IMR-90 (cell line): ENCODE measurements at regions not wholly inside any gene's neighbourhood (a gene's known extent, or its start where the extent isn't known, plus 50 kb on each side); places are given as distances from the start of the nearest gene placed in this dataset.

Source experiments
- ATAC-seq: fragments of 200-7000 bp; cut with Tn5 transposase; 2 replicates; pipeline ENCODE4 v1.9.1; 2020; ENCODE audit warnings: low read depth, mild to moderate bottlenecking, moderate library complexity
- BruUV-seq: library from RNA; stranded (reverse); fragments of 400-500 nt; replicated peaks from 2 replicates; lab custom pipeline; 2021; lab: Mats Ljungman, UMichigan
- CTCF ChIA-PET: fragments of 300-600 bp; formaldehyde crosslinking; extraction: SDS; loops from one replicate; lab custom pipeline; 2021; ENCODE audit warnings: antibody characterized with exemption; lab: Yijun Ruan, JAX
- POLR2A ChIA-PET: fragments of 300-600 bp; sonication (Branson Sonifier 250); formaldehyde crosslinking; loops from one replicate; lab custom pipeline; 2022; ENCODE audit warnings: antibody characterized with exemption; ENCODE audit not compliant: unreplicated experiment; lab: Charles Lee
- DNase-seq: peaks from one replicate; pipeline ENCODE4 v3.0.0; 2013
- H2AFZ ChIP-seq: replicated peaks from 2 replicates; pipeline ENCODE3; 2013; ENCODE audit warnings: low read length, mild to moderate bottlenecking; ENCODE audit not compliant: poor library complexity
- H2AK5ac ChIP-seq: 2 replicates; pipeline ENCODE4 v1.6.1; 2013; ENCODE audit warnings: low read depth, low read length, inconsistent platforms
- H2AK9ac ChIP-seq: replicated peaks from 2 replicates; pipeline ENCODE3; 2013; ENCODE audit warnings: mild to moderate bottlenecking, low read depth, low read length, moderate library complexity; ENCODE audit not compliant: poor library complexity
- H2BK120ac ChIP-seq: 2 replicates; pipeline ENCODE4 v1.6.1; 2013; ENCODE audit warnings: low read depth, low read length, inconsistent platforms
- H2BK15ac ChIP-seq: 3 replicates; pipeline ENCODE4 v1.6.1; 2013; ENCODE audit warnings: low read depth, low read length, inconsistent platforms
- H2BK20ac ChIP-seq: 2 replicates; pipeline ENCODE4 v1.6.1; 2013; ENCODE audit warnings: low read depth, mild to moderate bottlenecking, inconsistent platforms, low read length, moderate library complexity
- H2BK5ac ChIP-seq: 2 replicates; pipeline ENCODE4 v1.6.1; 2013; ENCODE audit warnings: mild to moderate bottlenecking, low read depth, low read length, inconsistent platforms; ENCODE audit not compliant: poor library complexity, severe bottlenecking
- H3K14ac ChIP-seq: replicated peaks from 2 replicates; pipeline ENCODE4 v1.6.1; 2013; ENCODE audit warnings: low read depth, low read length, inconsistent platforms
- H3K18ac ChIP-seq: 2 replicates; pipeline ENCODE4 v1.6.1; 2013; ENCODE audit warnings: low read depth, low read length, control low read depth
- H3K23ac ChIP-seq: 2 replicates; pipeline ENCODE4 v1.6.1; 2013; ENCODE audit warnings: low read depth, low read length, inconsistent platforms
- H3K27ac ChIP-seq: 2 replicates; pipeline ENCODE4 v1.5.1; 2013; ENCODE audit warnings: mild to moderate bottlenecking, control low read depth, low read length; ENCODE audit not compliant: insufficient read depth
- H3K27me3 ChIP-seq: 2 replicates; pipeline ENCODE4 v1.6.1; 2013; ENCODE audit warnings: low read length; ENCODE audit not compliant: control insufficient read depth, insufficient read depth
- H3K36me3 ChIP-seq: 2 replicates; pipeline ENCODE4 v1.6.1; 2013; ENCODE audit warnings: low read length, mixed read lengths; ENCODE audit not compliant: control insufficient read depth, insufficient read depth
- H3K4ac ChIP-seq: 2 replicates; pipeline ENCODE4 v1.6.1; 2013; ENCODE audit warnings: low read depth, low read length, inconsistent platforms
- H3K4me1 ChIP-seq: 2 replicates; pipeline ENCODE4 v1.6.1; 2013; ENCODE audit warnings: low read length, mixed read lengths; ENCODE audit not compliant: control insufficient read depth, insufficient read depth
- H3K4me2 ChIP-seq: 2 replicates; pipeline ENCODE4 v1.6.1; 2013; ENCODE audit warnings: low read depth, mild to moderate bottlenecking, control low read depth, low read length, moderate library complexity
- H3K4me3 ChIP-seq: 2 replicates; pipeline ENCODE4 v1.5.1; 2013; ENCODE audit warnings: low read depth, mild to moderate bottlenecking, control low read depth, low read length, moderate library complexity; ENCODE audit not compliant: insufficient read depth
- H3K56ac ChIP-seq: 2 replicates; pipeline ENCODE4 v1.6.1; 2013; ENCODE audit warnings: low read length, inconsistent platforms; ENCODE audit not compliant: insufficient read depth; ENCODE audit errors: extremely low read depth
- H3K79me1 ChIP-seq, 2 experiments: 2 replicates each; pipeline ENCODE4 v1.6.1; 2013; ENCODE audit warnings: low read length in 2 of 2, inconsistent platforms in 1 of 2, low read depth in 1 of 2
- H3K9ac ChIP-seq: 2 replicates; pipeline ENCODE4 v1.6.1; 2013; ENCODE audit warnings: low read depth, low read length, control low read depth
- H3K9me1 ChIP-seq: 2 replicates; pipeline ENCODE4 v1.6.1; 2013; ENCODE audit warnings: low read length, inconsistent platforms; ENCODE audit not compliant: insufficient read depth
- H3K9me3 ChIP-seq: 2 replicates; pipeline ENCODE4 v1.6.1; 2013; ENCODE audit warnings: low read length; ENCODE audit not compliant: control insufficient read depth, insufficient read depth
- H4K20me1 ChIP-seq: 2 replicates; pipeline ENCODE4 v1.6.1; 2013; ENCODE audit warnings: low read length, inconsistent platforms; ENCODE audit not compliant: insufficient read depth
- H4K5ac ChIP-seq: 2 replicates; pipeline ENCODE4 v1.6.1; 2013; ENCODE audit warnings: mild to moderate bottlenecking, low read depth, low read length, control low read depth
- H4K8ac ChIP-seq, 2 experiments: 2 replicates each; pipeline ENCODE4 v1.6.1; 2013; ENCODE audit warnings: low read depth in 2 of 2, low read length in 2 of 2, control low read depth in 1 of 2, inconsistent platforms in 1 of 2
- H4K91ac ChIP-seq: 2 replicates; pipeline ENCODE4 v1.6.1; 2013; ENCODE audit warnings: low read depth, low read length, inconsistent platforms; ENCODE audit not compliant: insufficient read depth
- BHLHE40 ChIP-seq: fragments of 150-350 bp; IDR thresholded peaks from 2 replicates; pipeline ENCODE4 v1.6.1; 2016; ENCODE audit warnings: mild to moderate bottlenecking, low read depth, low read length
- CEBPB ChIP-seq: IDR thresholded peaks from 2 replicates; pipeline ENCODE4 v1.6.1; 2012; ENCODE audit warnings: low read depth, low read length, improper control_type of control experiment
- CHD1 ChIP-seq: IDR thresholded peaks from 2 replicates; pipeline ENCODE4 v1.6.1; 2012; ENCODE audit warnings: low read depth, low read length, improper control_type of control experiment
- ELK1 ChIP-seq: fragments of 150-350 bp; IDR thresholded peaks from 2 replicates; pipeline ENCODE4 v1.6.1; 2016; ENCODE audit warnings: low read depth, mild to moderate bottlenecking, low read length, moderate library complexity, borderline replicate concordance
- FOS ChIP-seq: fragments of 150-350 bp; IDR thresholded peaks from 2 replicates; pipeline ENCODE4 v1.6.1; 2016; ENCODE audit warnings: low read depth, low read length
- MAFK ChIP-seq: IDR thresholded peaks from 2 replicates; pipeline ENCODE4 v1.6.1; 2012; ENCODE audit warnings: low read depth, low read length, improper control_type of control experiment
- MAZ ChIP-seq: IDR thresholded peaks from 2 replicates; pipeline ENCODE4 v1.6.1; 2012; ENCODE audit warnings: low read depth, mild to moderate bottlenecking, low read length, improper control_type of control experiment, moderate library complexity, borderline replicate concordance
- MXI1 ChIP-seq: IDR thresholded peaks from 2 replicates; pipeline ENCODE4 v1.6.1; 2012; ENCODE audit warnings: low read depth, mild to moderate bottlenecking, low read length, moderate library complexity, borderline replicate concordance
- NFE2L2 ChIP-seq: fragments of 150-350 bp; IDR thresholded peaks from 2 replicates; pipeline ENCODE4 v1.6.1; 2016; ENCODE audit warnings: low read depth, mild to moderate bottlenecking, low read length
- POLR2A ChIP-seq: IDR thresholded peaks from 2 replicates; pipeline ENCODE4 v1.6.1; 2012; ENCODE audit warnings: mild to moderate bottlenecking, low read depth, low read length
- RAD21 ChIP-seq: IDR thresholded peaks from 2 replicates; pipeline ENCODE4 v1.6.1; 2012; ENCODE audit warnings: low read length, improper control_type of control experiment
- RCOR1 ChIP-seq: IDR thresholded peaks from 2 replicates; pipeline ENCODE4 v1.6.1; 2012; ENCODE audit warnings: mild to moderate bottlenecking, low read length, improper control_type of control experiment; ENCODE audit not compliant: insufficient replicate concordance
- RFX5 ChIP-seq: IDR thresholded peaks from 2 replicates; pipeline ENCODE4 v1.8.0; 2012; ENCODE audit warnings: low read depth, mild to moderate bottlenecking, low read length, moderate library complexity
- SMC3 ChIP-seq: fragments of 150-350 bp; IDR thresholded peaks from 2 replicates; pipeline ENCODE4 v1.6.1; 2016; ENCODE audit warnings: low read depth, mild to moderate bottlenecking, antibody characterized with exemption, low read length, moderate library complexity
- USF2 ChIP-seq: fragments of 150-350 bp; IDR thresholded peaks from 2 replicates; pipeline ENCODE4 v1.6.1; 2017; ENCODE audit warnings: mild to moderate bottlenecking, antibody characterized with exemption, low read length, low read depth
- WGBS, 2 experiments: methylation state at CpG; one replicate each; pipeline versions ENCODE4 v1.1.5 to v1.1.7; 2013; ENCODE audit warnings: missing lambda C conversion rate in 2 of 2; ENCODE audit not compliant: insufficient read length in 1 of 2; ENCODE audit errors: extremely low coverage in 2 of 2; 5-methylcytosine and 5-hydroxymethylcytosine counted together
- dilution Hi-C: fragments of 300-500 bp; cut with HindIII; formaldehyde crosslinking; loops from one replicate; pipeline ENCODE4 v1.14.3; 2018; ENCODE audit warnings: low sequenced_read_pairs; ENCODE audit not compliant: unreplicated experiment
- in situ Hi-C: fragments of 300-500 bp; cut with MboI; formaldehyde crosslinking; loops from 3 replicates; pipeline ENCODE4 v1.14.3; 2019; ENCODE audit warnings: low sequenced_read_pairs, inconsistent platforms, mixed read lengths
- intact Hi-C: fragments of 100-400 bp; cut with micrococcal nuclease; formaldehyde crosslinking; loops from 2 replicates; pipeline ENCODE4 v1.10.0; 2022

GRCh38 chr10:78433766-78434535 is 400.3 kb downstream of the RPS24 start:
- Histone ChIP-seq H2BK20ac (no peak overlapping the region), H2AFZ (no peak overlapping the region), H2BK15ac (no peak overlapping the region), H3K9me3 (no peaks in the 10 kb centered on the region), H4K5ac (no peak overlapping the region), H3K18ac (no peak overlapping the region), H2BK120ac (no peak overlapping the region), H3K9me1 (0 out of 2 replicates have a peak, but pooled peaks cover 3% of the 10 kb centered on the region), H3K56ac (no peak overlapping the region), H3K4me2 (no peak overlapping the region), H3K4me1 (peaks cover 2% of the 10 kb centered on the region; the same call in 1 of the 2 replicates), H2BK5ac (no peak overlapping the region), H3K79me1 (no peaks in the 10 kb centered on the region), H2AK5ac (no peak overlapping the region), H4K8ac (no peak overlapping the region), H3K14ac (no peak overlapping the region), H3K9ac (no peak overlapping the region), H3K23ac (no peak overlapping the region), H3K27ac (no peak overlapping the region), H2AK9ac (peak overlapping the region; percentile 29), H4K91ac (no peak overlapping the region), H3K4me3 (no peak overlapping the region), H4K20me1 (no peaks in the 10 kb centered on the region), H3K36me3 (no peaks in the 10 kb centered on the region), H3K4ac (no peak overlapping the region), H3K27me3 (peaks cover 24% of the 10 kb centered on the region)
- ChIA-PET CTCF (no interaction called here), POLR2A (no interaction called here)
- in situ Hi-C loops: no loop called here
- BruUV-seq: no TSS peak
- dilution Hi-C loops: no loop called here
- ATAC-seq (no peak), DNase-seq (no peak)
- intact Hi-C loops: no loop called here
- TF ChIP-seq USF2 (no peak), CEBPB (no peak), SMC3 (no peak), MAZ (no peak), MXI1 (no peak), ELK1 (no peak), RAD21 (no peak), CHD1 (no peak), FOS (no peak), MAFK (no peak), BHLHE40 (no peak), POLR2A (no peak), RCOR1 (no peak), NFE2L2 (no peak), RFX5 (no peak)
- no CpG with 5 or more reads among the region's 11 CpGs for WGBS, 2 experiments
